Stomach (tissue), 4 donors: ENCODE measurements at regions not wholly inside any gene's neighbourhood (a gene's known extent, or its start where the extent isn't known, plus 50 kb on each side); places are given as distances from the start of the nearest gene placed in this dataset.

Experiments
- CTCF ChIP-seq, 7 experiments: fragments of 450-650 bp in 4 of 7; fragments of 200-600 bp in 3 of 7; sonication (generic) in 3 of 7; IDR thresholded peaks; one replicate each; pipeline ENCODE4 v1.5.1; 2016 to 2019; ENCODE audit warnings: antibody characterized with exemption in 7 of 7, control low read depth in 2 of 7, mild to moderate bottlenecking in 1 of 7
- EP300 ChIP-seq: sonication (generic); formaldehyde crosslinking; IDR thresholded peaks from one replicate; pipeline ENCODE4 v1.6.1; 2017; ENCODE audit warnings: antibody characterized with exemption
- POLR2A ChIP-seq, 4 donors: fragments of 450-650 bp; IDR thresholded peaks; one replicate each; pipeline ENCODE4 v1.6.1; 2016; ENCODE audit warnings: antibody characterized with exemption in 4 of 4, control low read depth in 2 of 4, mild to moderate bottlenecking in 1 of 4, moderate library complexity in 1 of 4

- TF ChIP-seq CTCF (IDR thresholded peaks at IDR 0.05), result no peak
- no peak for TF ChIP-seq POLR2A (IDR thresholded peaks at IDR 0.05)
- no peak for TF ChIP-seq EP300
These were observed 92.4 kb downstream of the HPGD start for GRCh38 chr4:174429701-174430410.
